Left lung (tissue), 4 donors: ENCODE measurements at regions not wholly inside any gene's neighbourhood (a gene's known extent, or its start where the extent isn't known, plus 50 kb on each side); places are given as distances from the start of the nearest gene placed in this dataset.

Experiments used
- ATAC-seq: fragments of 200-7000 bp; cut with Tn5 transposase; one replicate; pipeline ENCODE4 v1.9.1; 2020; ENCODE audit warnings: moderate library complexity
- DNase-seq, 4 donors: peaks; one replicate each; pipeline ENCODE4 v3.0.0-alpha.2; 2013 to 2020
- H3K27ac ChIP-seq, 2 donors: fragments of 200-600 bp; sonication (generic) in 1 of 2; one replicate each; pipeline versions ENCODE4 v1.5.0 to v1.8.0; 2020 to 2021
- H3K27me3 ChIP-seq, 2 donors: fragments of 200-600 bp; sonication (generic) in 1 of 2; one replicate each; pipeline versions ENCODE4 v1.5.0 to v1.8.0; 2020 to 2021
- H3K36me3 ChIP-seq, 2 donors: fragments of 200-600 bp; sonication (generic) in 1 of 2; one replicate each; pipeline versions ENCODE4 v1.5.0 to v1.8.0; 2020 to 2021
- H3K4me1 ChIP-seq, 2 donors: fragments of 200-600 bp; one replicate each; pipeline ENCODE4 v1.8.0; 2021
- H3K4me3 ChIP-seq, 2 donors: fragments of 200-600 bp; sonication (generic) in 1 of 2; one replicate each; pipeline versions ENCODE4 v1.5.0 to v1.8.0; 2020 to 2021; ENCODE audit warnings: mild to moderate bottlenecking in 1 of 2
- H3K9me3 ChIP-seq, 2 donors: fragments of 200-600 bp; sonication (generic) in 1 of 2; one replicate each; pipeline versions ENCODE4 v1.5.0 to v1.8.0; 2020 to 2021
- CTCF ChIP-seq, 2 donors: fragments of 200-600 bp; sonication (generic) in 1 of 2; IDR thresholded peaks; one replicate each; pipeline versions ENCODE4 v1.5.0 to v1.8.0; 2021; ENCODE audit warnings: antibody characterized with exemption in 2 of 2
- intact Hi-C, 2 donors: fragments of 100-400 bp; cut with DNase I; formaldehyde crosslinking; loops; one replicate each; pipeline versions ENCODE4 v1.11.2 to v1.14.2; 2022
- donor health status: DM: no; HTN: yes; CAD: no.
- donor health status: DM: no; HTN: no; CAD: no.

GRCh38 chr9:86529496-86530275, 175.5 kb upstream of the TUT7 start:
- Histone ChIP-seq H3K36me3 (no peaks in the 10 kb centered on the region), H3K9me3 (no peaks in the 10 kb centered on the region), H3K27me3 (no peaks in the 10 kb centered on the region), H3K4me3 (no peak overlapping the region), H3K27ac (no peak overlapping the region), H3K4me1 (no peaks in the 10 kb centered on the region)
- DNase-seq, result no peak
- no peak for ATAC-seq
- intact Hi-C loops, result no loop called here
- TF ChIP-seq CTCF (IDR thresholded peaks at IDR 0.05), result no peak

GRCh38 chr9:86526021-86526420, 171.8 kb upstream of the TUT7 start:
- no peak for TF ChIP-seq CTCF (IDR thresholded peaks at IDR 0.05)
- no peaks in the 10 kb centered on the region for H3K4me1 ChIP-seq
- no peak overlapping the region for H3K4me3 ChIP-seq
- DNase-seq (no peak), ATAC-seq (no peak)
- H3K36me3 ChIP-seq, result no peaks in the 10 kb centered on the region
- no peaks in the 10 kb centered on the region for H3K27me3 ChIP-seq
- H3K27ac ChIP-seq, result no peak overlapping the region
- no peaks in the 10 kb centered on the region for H3K9me3 ChIP-seq
- intact Hi-C loops, result no loop called here

- Histone ChIP-seq H3K27ac (no peak overlapping the region), H3K4me1 (no peaks in the 10 kb centered on the region), H3K27me3 (no peaks in the 10 kb centered on the region), H3K36me3 (no peaks in the 10 kb centered on the region), H3K9me3 (no peaks in the 10 kb centered on the region), H3K4me3 (no peak overlapping the region)
- no peak for TF ChIP-seq CTCF (IDR thresholded peaks at IDR 0.05)
- no peak for DNase-seq
- ATAC-seq, result no peak
- intact Hi-C loops, result no loop called here
Measured at GRCh38 chr9:86525182-86525581, 171.0 kb upstream of the TUT7 start.

GRCh38 chr9:86521977-86522376, 167.8 kb upstream of the TUT7 start:
- DNase-seq, result peak in 2 of 4 donors; percentile 12 to 38
- no peak overlapping the region for H3K27ac ChIP-seq
- no peak for TF ChIP-seq CTCF (IDR thresholded peaks at IDR 0.05)
- no peaks in the 10 kb centered on the region for H3K27me3 ChIP-seq
- H3K4me3 ChIP-seq, result no peak overlapping the region
- no peaks in the 10 kb centered on the region for H3K9me3 ChIP-seq
- H3K4me1 ChIP-seq, result no peaks in the 10 kb centered on the region
- intact Hi-C loops, result no loop called here
- no peak for ATAC-seq
- no peaks in the 10 kb centered on the region for H3K36me3 ChIP-seq

GRCh38 chr9:86521322-86521721, 167.1 kb upstream of the TUT7 start:
- no peak for DNase-seq
- Histone ChIP-seq H3K9me3 (no peaks in the 10 kb centered on the region), H3K27me3 (no peaks in the 10 kb centered on the region), H3K27ac (no peak overlapping the region), H3K36me3 (no peaks in the 10 kb centered on the region), H3K4me1 (no peaks in the 10 kb centered on the region), H3K4me3 (no peak overlapping the region)
- ATAC-seq, result no peak
- intact Hi-C loops, result no loop called here
- no peak for TF ChIP-seq CTCF (IDR thresholded peaks at IDR 0.05)
